HG03575 (cell line): ENCODE measurements at regions not wholly inside any gene's neighbourhood (a gene's known extent, or its start where the extent isn't known, plus 50 kb on each side); places are given as distances from the start of the nearest gene placed in this dataset.
"Not testable (repeated sequence)": the region's sequence is repeated elsewhere in the genome, so short reads cannot be mapped to it uniquely, and the experiment has no call there.

Experiments used
- ATAC-seq: cut with Tn5 transposase; IDR thresholded peaks from one replicate; pipeline ENCODE4 v1.9.1; 2021; ENCODE audit not compliant: unreplicated experiment, insufficient number of reproducible peaks, low FRiP score; ENCODE audit errors: extremely low read depth

DNA sequence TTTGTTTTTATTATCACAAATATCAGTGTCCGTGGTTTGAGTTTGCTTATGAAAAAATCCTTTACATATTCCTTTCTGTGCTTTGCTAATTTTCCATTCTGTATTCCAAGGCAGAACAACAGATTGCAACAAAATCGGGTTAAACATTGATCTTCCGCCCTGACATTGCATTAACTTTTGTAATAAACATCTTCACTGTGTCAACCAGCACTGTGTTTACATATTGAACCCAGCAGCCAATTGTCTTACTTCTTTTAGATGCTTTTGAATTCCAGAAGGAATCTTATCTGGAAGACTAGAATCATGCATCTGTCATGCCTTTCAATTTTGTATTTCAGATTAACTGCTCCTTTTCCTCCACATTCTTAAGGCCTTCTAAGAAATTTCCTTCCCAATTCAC lies 147.8 kb upstream of the CXXC4 start:
- no peak for ATAC-seq

DNA sequence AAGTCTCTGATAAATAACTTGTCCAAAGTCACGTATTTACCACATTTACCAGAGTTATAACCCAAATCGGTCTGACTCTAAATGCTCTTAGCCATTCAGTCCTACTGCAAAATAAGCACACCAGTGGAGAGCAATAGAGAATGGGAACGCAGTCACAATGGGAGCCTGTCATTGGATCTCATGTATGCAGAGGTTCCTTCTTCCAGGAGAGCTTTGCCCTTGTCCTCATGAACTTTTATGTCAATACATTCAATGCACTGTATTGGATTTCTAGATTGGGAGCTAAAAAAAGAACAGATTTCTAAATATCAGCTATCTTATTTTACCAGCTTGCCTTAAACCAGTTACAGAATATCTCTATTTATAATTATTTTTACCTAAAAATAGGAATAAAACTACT lies 149.1 kb upstream of the CXXC4 start:
- no peak for ATAC-seq

- ATAC-seq, result no peak
These were observed 154.9 kb upstream of the CXXC4 start for GRCh38 chr4:104649631-104650030.

GRCh38 chr4:104662269-104662668 lies 167.6 kb upstream of the CXXC4 start:
- ATAC-seq, result not testable (repeated sequence)

DNA sequence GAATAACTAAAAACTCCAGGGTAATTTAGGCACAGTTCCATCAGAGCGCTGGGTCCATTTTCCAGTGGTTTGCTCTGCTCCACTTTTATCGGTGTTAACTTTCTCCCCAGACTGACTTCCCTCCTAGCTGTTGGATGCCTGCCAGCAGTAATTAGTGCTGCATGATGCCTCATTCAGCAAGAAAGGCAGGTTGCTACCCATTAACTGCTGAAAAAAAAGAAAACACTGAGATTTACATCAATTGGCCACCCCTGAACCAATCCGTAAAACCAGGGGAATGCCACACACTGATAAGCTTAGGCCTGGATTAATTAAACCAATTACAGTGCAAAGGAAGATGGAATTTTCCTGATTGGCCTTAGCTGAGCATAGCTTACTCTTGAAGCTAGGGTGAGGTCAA lies 182.4 kb upstream of the CXXC4 start:
- no peak for ATAC-seq

DNA sequence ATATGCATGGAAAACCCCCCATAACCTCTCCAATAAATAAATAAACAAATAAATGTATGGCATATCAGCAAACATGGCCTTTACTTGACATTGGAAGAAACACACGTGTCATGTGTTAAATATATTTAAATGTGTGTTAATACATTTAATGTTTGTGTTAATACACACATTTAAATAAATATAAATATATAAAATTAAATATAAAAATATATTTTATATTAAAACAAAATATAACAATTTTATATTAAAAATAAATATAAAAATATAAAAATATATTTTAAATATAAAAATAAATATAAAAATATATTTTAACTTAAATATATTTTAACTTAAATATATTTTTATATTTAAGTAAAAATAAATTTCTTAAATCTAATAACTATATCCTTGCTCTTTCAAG lies 187.6 kb upstream of the CXXC4 start:
- ATAC-seq, result no peak

GRCh38 chr4:104693601-104694201 lies 199.0 kb upstream of the CXXC4 start:
- no peak for ATAC-seq

DNA sequence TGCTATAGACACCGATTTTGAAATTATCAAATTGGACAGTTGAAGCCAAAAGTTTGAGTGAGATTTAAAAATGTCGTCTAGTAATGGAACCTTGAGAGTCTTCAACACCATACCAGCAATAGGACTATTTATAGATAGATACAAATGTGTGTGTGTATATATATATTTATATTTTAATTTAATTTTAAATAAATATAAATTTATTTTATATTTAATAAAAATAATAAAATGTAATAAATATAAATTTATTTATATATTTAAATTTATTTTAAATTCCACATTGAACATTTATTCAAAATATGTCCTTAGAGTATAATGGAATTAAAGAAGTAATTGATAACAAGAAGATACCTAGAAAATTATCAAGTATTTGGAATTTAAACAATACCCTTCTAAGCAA lies 221.9 kb upstream of the CXXC4 start:
- ATAC-seq, result no peak

DNA sequence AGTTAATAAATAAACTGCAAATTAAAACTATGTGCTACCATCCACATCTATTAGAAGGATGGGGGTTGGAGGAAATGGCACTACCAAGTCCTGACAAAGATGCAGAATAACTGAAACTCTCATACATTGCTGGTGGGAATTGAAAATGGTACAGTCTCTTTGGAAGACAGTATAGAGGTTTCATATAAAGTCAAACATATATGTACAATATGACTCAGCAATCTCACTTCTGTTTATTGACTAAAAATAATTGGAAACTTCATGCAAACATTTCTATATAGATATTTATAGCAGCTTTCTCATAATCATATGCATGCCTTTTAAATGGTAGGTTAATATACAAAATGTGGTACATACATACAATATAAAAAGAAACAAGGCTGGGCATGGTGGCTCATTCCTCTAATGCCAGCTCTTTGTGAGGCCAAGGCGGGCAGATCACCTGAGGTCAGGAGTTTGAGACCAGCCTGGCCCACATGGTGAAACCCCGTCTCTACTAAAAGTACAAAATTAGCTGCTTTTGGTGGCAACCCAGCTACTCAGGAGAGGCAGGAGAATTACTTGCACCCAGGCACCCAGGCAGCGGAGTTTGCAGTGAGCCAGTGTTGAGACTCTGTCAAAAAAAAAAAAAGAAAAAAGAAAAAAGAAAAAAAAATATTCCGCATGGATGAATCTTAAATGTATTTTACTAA lies 225.0 kb upstream of the CXXC4 start:
- ATAC-seq, result peak; percentile 99

DNA sequence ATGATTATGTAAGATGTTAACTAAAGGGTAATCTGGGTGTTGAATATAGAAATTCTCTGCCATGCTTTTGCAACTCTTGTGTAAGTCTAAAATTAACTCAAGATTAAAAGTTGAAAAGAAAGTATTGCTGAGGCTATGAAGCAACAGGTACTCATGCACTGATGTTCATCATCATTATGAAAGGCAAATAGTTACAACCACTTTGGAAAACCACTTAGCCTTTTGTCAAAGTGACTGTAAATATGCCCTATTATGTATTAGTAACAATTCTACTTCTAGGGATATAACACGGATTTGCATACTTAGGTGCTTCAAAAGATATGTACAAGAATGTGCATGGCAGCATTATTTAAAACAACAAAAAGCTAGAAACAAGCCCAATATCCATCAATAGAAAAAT lies 227.8 kb upstream of the CXXC4 start:
- ATAC-seq, result no peak

- ATAC-seq, result no peak
These were observed 231.3 kb upstream of the CXXC4 start for GRCh38 chr4:104726002-104726401.

- no peak for ATAC-seq
These were observed 232.9 kb upstream of the CXXC4 start for GRCh38 chr4:104727643-104728042.

- ATAC-seq, result no peak
These were observed 233.9 kb upstream of the CXXC4 start for GRCh38 chr4:104728380-104729122.

DNA sequence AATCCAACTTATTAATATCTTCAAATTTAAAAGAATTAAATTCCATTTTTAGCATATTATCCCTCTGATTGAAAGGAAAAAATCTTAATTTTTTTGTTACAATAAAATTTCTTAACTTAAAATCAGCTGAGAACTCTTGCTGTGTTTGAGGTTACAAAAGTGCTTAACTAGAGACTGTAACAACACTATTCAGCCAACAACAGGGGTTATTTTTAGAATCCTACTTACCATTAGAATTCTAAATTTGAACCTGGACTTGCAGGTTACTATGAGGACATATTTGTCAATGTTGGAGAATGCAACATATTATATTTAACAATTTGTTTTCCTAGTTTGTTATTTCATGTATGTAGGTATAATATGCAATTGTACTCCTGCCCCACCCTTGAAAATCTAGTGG lies 238.1 kb upstream of the CXXC4 start:
- ATAC-seq, result no peak

GRCh38 chr4:104735174-104735573 lies 240.5 kb upstream of the CXXC4 start:
- no peak for ATAC-seq

DNA sequence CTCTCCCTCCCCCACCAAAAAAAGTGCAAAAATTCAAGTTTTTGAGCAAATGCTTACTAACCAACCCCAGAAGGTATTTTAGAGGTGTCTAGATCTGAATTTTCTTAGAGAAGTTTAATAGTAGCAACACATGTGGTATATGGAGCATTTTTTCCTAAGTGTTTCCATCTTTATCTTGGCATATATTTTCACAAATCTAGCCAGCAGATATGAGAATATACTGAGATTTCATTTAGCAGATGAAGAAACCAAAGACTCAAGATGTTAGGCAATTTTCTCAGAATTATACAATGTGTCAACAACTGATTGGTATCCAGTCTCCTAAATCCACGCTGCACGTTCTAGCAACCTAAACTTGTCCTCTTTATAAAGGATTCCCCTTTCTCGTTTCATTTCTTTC lies 245.5 kb upstream of the CXXC4 start:
- no peak for ATAC-seq

DNA sequence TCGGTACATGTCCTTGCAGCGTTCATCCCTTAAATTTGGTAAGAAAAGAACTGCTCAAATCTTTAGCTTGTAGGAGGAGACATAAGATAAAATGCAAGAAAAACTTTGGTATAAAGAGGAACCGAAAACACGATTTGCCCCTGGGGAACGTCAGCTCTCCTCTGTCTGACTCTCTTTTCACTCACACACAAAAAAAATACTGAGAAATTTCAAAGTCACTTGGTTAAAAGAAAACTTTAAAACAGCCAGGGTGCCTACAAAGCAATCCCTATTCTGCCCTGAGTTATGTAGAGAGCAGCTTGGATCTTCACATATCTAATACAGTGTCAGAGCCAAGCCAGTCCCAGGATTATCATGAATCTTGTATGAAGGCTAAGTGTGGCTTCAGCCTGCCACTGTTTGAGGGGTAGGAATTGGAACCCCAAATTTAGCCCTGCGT lies 248.5 kb upstream of the CXXC4 start:
- ATAC-seq, result peak; percentile 99

DNA sequence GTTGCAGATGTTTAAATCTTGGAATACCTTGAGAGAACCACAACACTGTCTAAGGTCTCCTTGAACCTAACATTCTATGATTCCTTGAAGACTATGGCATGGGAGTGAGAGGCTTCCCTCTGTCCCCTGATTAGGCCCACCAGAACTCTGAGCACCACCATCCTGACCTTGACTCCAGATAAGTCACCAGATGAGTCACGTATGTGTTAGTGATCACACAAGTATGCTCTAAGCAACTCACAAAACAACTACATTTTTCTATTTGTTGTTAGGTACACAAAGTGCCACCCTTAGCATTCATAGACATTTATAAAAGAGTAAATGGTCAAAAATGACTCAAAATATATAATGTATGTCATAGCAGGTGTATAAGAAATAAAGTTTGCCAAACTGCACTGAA lies 252.9 kb upstream of the CXXC4 start:
- no peak for ATAC-seq

DNA sequence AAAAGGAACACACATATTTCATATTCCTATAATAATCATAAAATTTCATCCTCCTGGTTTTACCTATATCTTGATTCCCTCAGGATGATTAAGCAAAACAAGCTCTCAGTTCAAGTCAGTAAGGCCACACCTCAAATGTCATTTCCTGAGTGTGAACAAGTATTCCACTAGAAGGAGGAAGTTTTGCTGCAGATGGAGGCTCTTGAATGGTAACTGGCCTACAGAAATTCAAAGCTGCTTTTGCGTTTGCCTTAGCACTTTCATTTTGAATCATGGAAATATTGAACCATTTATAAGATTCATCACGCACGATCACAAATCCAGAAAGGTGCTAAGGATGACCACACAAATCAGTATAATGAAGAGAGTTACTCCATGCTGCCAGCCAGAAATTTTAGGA lies 254.4 kb upstream of the CXXC4 start:
- no peak for ATAC-seq

- ATAC-seq, result no peak
These were observed 255.3 kb upstream of the CXXC4 start for GRCh38 chr4:104750008-104750407.
